ENCODE measurements at regions not wholly inside any gene's neighbourhood (a gene's known extent, or its start where the extent isn't known, plus 50 kb on each side); places are given as distances from the start of the nearest gene placed in this dataset.
"Not testable (repeated sequence)": the region's sequence is repeated elsewhere in the genome, so short reads cannot be mapped to it uniquely, and the experiment has no call there.

DNA sequence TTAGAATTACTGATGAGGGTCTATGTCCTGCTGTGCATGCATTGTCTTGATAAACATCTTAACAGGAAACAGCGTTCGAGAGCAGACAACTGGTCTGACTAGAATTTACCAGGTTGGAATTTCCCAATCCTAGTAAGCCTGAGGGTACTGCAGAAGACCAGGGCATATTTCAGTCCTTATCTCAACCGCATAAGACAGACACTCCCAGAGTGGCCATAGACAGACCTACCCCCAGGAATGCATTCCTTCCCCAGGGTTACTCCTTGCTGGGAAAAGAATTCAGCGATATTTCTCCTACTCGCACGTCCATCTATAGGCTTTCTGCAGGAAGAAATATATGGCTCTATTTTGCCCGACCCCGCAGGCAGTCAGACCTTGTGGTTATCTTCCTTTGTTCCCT is 406.4 kb upstream of the CNTNAP5 start:
- TF ChIP-seq, protein P1, sequence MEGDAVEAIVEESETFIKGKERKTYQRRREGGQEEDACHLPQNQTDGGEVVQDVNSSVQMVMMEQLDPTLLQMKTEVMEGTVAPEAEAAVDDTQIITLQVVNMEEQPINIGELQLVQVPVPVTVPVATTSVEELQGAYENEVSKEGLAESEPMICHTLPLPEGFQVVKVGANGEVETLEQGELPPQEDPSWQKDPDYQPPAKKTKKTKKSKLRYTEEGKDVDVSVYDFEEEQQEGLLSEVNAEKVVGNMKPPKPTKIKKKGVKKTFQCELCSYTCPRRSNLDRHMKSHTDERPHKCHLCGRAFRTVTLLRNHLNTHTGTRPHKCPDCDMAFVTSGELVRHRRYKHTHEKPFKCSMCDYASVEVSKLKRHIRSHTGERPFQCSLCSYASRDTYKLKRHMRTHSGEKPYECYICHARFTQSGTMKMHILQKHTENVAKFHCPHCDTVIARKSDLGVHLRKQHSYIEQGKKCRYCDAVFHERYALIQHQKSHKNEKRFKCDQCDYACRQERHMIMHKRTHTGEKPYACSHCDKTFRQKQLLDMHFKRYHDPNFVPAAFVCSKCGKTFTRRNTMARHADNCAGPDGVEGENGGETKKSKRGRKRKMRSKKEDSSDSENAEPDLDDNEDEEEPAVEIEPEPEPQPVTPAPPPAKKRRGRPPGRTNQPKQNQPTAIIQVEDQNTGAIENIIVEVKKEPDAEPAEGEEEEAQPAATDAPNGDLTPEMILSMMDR (IDR thresholded peaks at IDR 0.05), result not testable (repeated sequence)
- TF ChIP-seq POLR2A, EP300 (IDR thresholded peaks at IDR 0.05): not testable (repeated sequence)

Measured in ovary (tissue), 3 donors.